ENCODE measurements at regions not wholly inside any gene's neighbourhood (a gene's known extent, or its start where the extent isn't known, plus 50 kb on each side); places are given as distances from the start of the nearest gene placed in this dataset.
A peak's percentile ranks its signal among the peaks of the same experiment; 100 is the strongest.

GRCh38 chr6:144805049-144805448 lies 519.9 kb downstream of the UTRN start:
- Histone ChIP-seq H3K27me3 (ENCODE audit: low read length) (no peaks in the 10 kb centered on the region), H3K36me3 (ENCODE audit: low read depth, low read length) (no peaks in the 10 kb centered on the region), H3K4me2 (ENCODE audit: low read length) (no peak overlapping the region), H2AFZ (ENCODE audit: low read length) (no peak overlapping the region), H4K20me1 (ENCODE audit: low read length) (no peaks in the 10 kb centered on the region), H3K9ac (ENCODE audit: low read length) (no peak overlapping the region), H3K4me1 (ENCODE audit: insufficient read depth, low read length) (peaks cover 14% of the 10 kb centered on the region), H3F3A (ENCODE audit: low read length, unreplicated experiment) (no peaks in the 10 kb centered on the region), H3K9me3 (ENCODE audit: low read length) (no peaks in the 10 kb centered on the region), H3K4me3 (ENCODE audit: low read length) (no peak overlapping the region), H3K9me2 (replicated peaks; ENCODE audit: low read length) (no peaks in the 10 kb centered on the region), H3K27ac (ENCODE audit: low read length) (no peak overlapping the region), H3K79me2 (ENCODE audit: low read length) (no peaks in the 10 kb centered on the region)
- ChIA-PET CTCF (no interaction called here), POLR2A (ENCODE audit: unreplicated experiment) (no interaction called here)
- intact Hi-C loops (cut with micrococcal nuclease) = no loop called here
- BruUV-seq (replicated peaks) = no TSS peak
- ATAC-seq (no peak), DNase-seq (no peak)
- TF ChIP-seq, protein P1, sequence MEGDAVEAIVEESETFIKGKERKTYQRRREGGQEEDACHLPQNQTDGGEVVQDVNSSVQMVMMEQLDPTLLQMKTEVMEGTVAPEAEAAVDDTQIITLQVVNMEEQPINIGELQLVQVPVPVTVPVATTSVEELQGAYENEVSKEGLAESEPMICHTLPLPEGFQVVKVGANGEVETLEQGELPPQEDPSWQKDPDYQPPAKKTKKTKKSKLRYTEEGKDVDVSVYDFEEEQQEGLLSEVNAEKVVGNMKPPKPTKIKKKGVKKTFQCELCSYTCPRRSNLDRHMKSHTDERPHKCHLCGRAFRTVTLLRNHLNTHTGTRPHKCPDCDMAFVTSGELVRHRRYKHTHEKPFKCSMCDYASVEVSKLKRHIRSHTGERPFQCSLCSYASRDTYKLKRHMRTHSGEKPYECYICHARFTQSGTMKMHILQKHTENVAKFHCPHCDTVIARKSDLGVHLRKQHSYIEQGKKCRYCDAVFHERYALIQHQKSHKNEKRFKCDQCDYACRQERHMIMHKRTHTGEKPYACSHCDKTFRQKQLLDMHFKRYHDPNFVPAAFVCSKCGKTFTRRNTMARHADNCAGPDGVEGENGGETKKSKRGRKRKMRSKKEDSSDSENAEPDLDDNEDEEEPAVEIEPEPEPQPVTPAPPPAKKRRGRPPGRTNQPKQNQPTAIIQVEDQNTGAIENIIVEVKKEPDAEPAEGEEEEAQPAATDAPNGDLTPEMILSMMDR (conservative IDR thresholded peaks at IDR 0.05; ENCODE audit: low read depth, low read length) = no peak
- TF ChIP-seq EZH2phosphoT487 (IDR thresholded peaks at IDR 0.05; ENCODE audit: borderline replicate concordance, low read length) = no peak
- no peak for TF ChIP-seq EZH2 (IDR thresholded peaks at IDR 0.05; ENCODE audit: low read length, unreplicated experiment)

DNA sequence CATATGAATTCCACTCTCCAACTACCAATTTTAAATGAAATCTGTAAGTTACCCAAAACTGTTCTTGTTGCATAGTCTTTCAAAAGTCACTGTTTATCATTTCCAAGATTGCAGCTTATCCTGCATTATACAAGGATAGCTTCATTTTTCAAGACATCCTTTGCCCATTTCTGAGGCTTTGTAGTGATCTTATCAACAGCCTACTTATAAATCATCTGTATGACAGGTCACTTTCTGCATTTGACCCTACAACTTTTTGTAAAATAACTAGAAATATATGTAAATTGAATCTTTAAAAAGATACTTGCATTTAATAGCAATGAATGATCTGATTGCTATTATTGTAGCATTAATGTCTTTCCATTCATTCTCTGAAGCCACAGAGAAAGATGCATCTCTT lies 521.1 kb downstream of the UTRN start:
- no peaks in the 10 kb centered on the region for H3F3A ChIP-seq (ENCODE audit: low read length, unreplicated experiment)
- peaks cover 23% of the 10 kb centered on the region for H3K4me1 ChIP-seq (ENCODE audit: insufficient read depth, low read length)
- intact Hi-C loops (cut with micrococcal nuclease) = no loop called here
- H3K9me3 ChIP-seq (ENCODE audit: low read length) = no peaks in the 10 kb centered on the region
- no peak overlapping the region for H3K27ac ChIP-seq (ENCODE audit: low read length)
- no peaks in the 10 kb centered on the region for H3K27me3 ChIP-seq (ENCODE audit: low read length)
- ATAC-seq (no peak), DNase-seq (no peak)
- BruUV-seq (replicated peaks) = no TSS peak
- H3K4me2 ChIP-seq (ENCODE audit: low read length) = no peak overlapping the region
- no peaks in the 10 kb centered on the region for H3K79me2 ChIP-seq (ENCODE audit: low read length)
- H3K9ac ChIP-seq (ENCODE audit: low read length) = no peak overlapping the region
- no peak overlapping the region for H3K4me3 ChIP-seq (ENCODE audit: low read length)
- H3K9me2 ChIP-seq (replicated peaks; ENCODE audit: low read length) = no peaks in the 10 kb centered on the region
- no peak for TF ChIP-seq EZH2 (IDR thresholded peaks at IDR 0.05; ENCODE audit: low read length, unreplicated experiment)
- no peak for TF ChIP-seq EZH2phosphoT487 (IDR thresholded peaks at IDR 0.05; ENCODE audit: borderline replicate concordance, low read length)
- TF ChIP-seq, protein P1 (conservative IDR thresholded peaks at IDR 0.05; ENCODE audit: low read depth, low read length) = no peak
- no peak overlapping the region for H2AFZ ChIP-seq (ENCODE audit: low read length)
- ChIA-PET POLR2A (ENCODE audit: unreplicated experiment) (no interaction called here), CTCF (no interaction called here)
- H3K36me3 ChIP-seq (ENCODE audit: low read depth, low read length) = no peaks in the 10 kb centered on the region
- no peaks in the 10 kb centered on the region for H4K20me1 ChIP-seq (ENCODE audit: low read length)

- Histone ChIP-seq H4K20me1 (ENCODE audit: low read length) (no peaks in the 10 kb centered on the region), H3K9ac (ENCODE audit: low read length) (no peak overlapping the region), H3K4me2 (ENCODE audit: low read length) (0 out of 2 replicates have a peak overlapping the region, but pooled peaks have one; percentile 13), H3F3A (ENCODE audit: low read length, unreplicated experiment) (no peaks in the 10 kb centered on the region), H3K27ac (ENCODE audit: low read length) (no peak overlapping the region), H3K36me3 (ENCODE audit: low read depth, low read length) (no peaks in the 10 kb centered on the region), H3K9me3 (ENCODE audit: low read length) (no peaks in the 10 kb centered on the region), H3K27me3 (ENCODE audit: low read length) (no peaks in the 10 kb centered on the region), H3K9me2 (replicated peaks; ENCODE audit: low read length) (no peaks in the 10 kb centered on the region), H3K4me3 (ENCODE audit: low read length) (no peak overlapping the region), H2AFZ (ENCODE audit: low read length) (no peak overlapping the region), H3K79me2 (ENCODE audit: low read length) (no peaks in the 10 kb centered on the region), H3K4me1 (ENCODE audit: insufficient read depth, low read length) (peaks cover 23% of the 10 kb centered on the region)
- intact Hi-C loops (cut with micrococcal nuclease) = no loop called here
- no peak for TF ChIP-seq EZH2phosphoT487 (IDR thresholded peaks at IDR 0.05; ENCODE audit: borderline replicate concordance, low read length)
- TF ChIP-seq, protein P1 (conservative IDR thresholded peaks at IDR 0.05; ENCODE audit: low read depth, low read length) = peak; percentile 21; the same call in 1 of the 2 replicates
- no TSS peak for BruUV-seq (replicated peaks)
- ATAC-seq = peak; percentile 42
- DNase-seq = peak; percentile 42
- ChIA-PET POLR2A (ENCODE audit: unreplicated experiment) (no interaction called here), CTCF (no interaction called here)
Observed at GRCh38 chr6:144809120-144809519, 524.0 kb downstream of the UTRN start.

All from PC-3 (cell line).